SU-DHL-6 (cell line): ENCODE measurements at regions not wholly inside any gene's neighbourhood (a gene's known extent, or its start where the extent isn't known, plus 50 kb on each side); places are given as distances from the start of the nearest gene placed in this dataset.

Experiments used
- CTCF ChIP-seq: fragments of 200-600 bp; sonication (generic); IDR thresholded peaks from one replicate; pipeline ENCODE4 v1.5.1; 2017; ENCODE audit warnings: antibody characterized with exemption, mild to moderate bottlenecking, low read length, moderate library complexity; ENCODE audit not compliant: insufficient read depth, poor library complexity, severe bottlenecking
- EZH2phosphoT487 ChIP-seq: fragments of 200-600 bp; sonication (generic), shearing (Covaris generic); conservative IDR thresholded peaks from 2 replicates; pipeline ENCODE4 v1.6.1; 2018; ENCODE audit warnings: mild to moderate bottlenecking, antibody characterized with exemption, low read length, moderate library complexity, mixed read lengths

DNA sequence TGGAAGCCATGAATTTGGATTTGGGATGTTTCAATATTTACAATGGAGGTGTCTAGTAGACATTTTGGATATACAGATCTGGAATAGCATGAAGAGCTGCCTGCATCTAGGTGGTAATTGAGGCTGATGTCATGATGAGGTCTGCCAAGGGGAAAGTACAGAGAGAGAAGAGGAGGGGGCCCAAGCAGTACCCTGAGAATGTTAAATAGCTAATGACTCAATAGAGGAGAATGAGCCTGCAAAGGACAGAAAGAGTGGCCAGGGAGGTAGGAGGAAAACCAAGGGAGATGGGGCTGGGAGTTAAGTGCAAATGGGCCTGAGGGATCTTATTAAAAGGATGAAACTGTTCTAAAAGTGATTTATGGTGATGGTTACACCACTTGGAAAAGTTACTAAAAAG, 182.2 kb upstream of the KIT start:
- no peak for TF ChIP-seq CTCF
- no peak for TF ChIP-seq EZH2phosphoT487
